ENCODE measurements at regions not wholly inside any gene's neighbourhood (a gene's known extent, or its start where the extent isn't known, plus 50 kb on each side); places are given as distances from the start of the nearest gene placed in this dataset.

GRCh38 chr7:79912213-79912633 is 222.4 kb upstream of the GNAI1 start:
- H3K4me3 ChIP-seq (ENCODE audit: low read depth, low read length), result no peak overlapping the region
- TF ChIP-seq CTCF (IDR thresholded peaks at IDR 0.05; ENCODE audit: insufficient read depth, low read depth, low read length), result no peak
- peak; percentile 38 for DNase-seq (ENCODE audit: low read depth)

- no peak for TF ChIP-seq CTCF (IDR thresholded peaks at IDR 0.05; ENCODE audit: insufficient read depth, low read depth, low read length)
- H3K4me3 ChIP-seq (ENCODE audit: low read depth, low read length), result no peak overlapping the region
- DNase-seq (ENCODE audit: low read depth), result no peak
Measured at GRCh38 chr7:79911420-79911819, 223.2 kb upstream of the GNAI1 start.

- H3K4me3 ChIP-seq (ENCODE audit: low read depth, low read length), result no peak overlapping the region
- no peak for DNase-seq (ENCODE audit: low read depth)
- TF ChIP-seq CTCF (IDR thresholded peaks at IDR 0.05; ENCODE audit: insufficient read depth, low read depth, low read length), result no peak
Measured at GRCh38 chr7:79909176-79909575, 225.5 kb upstream of the GNAI1 start.

GRCh38 chr7:79897166-79897565 is 237.5 kb upstream of the GNAI1 start:
- H3K4me3 ChIP-seq (ENCODE audit: low read depth, low read length), result no peak overlapping the region
- DNase-seq (ENCODE audit: low read depth), result peak; percentile 55
- TF ChIP-seq CTCF (IDR thresholded peaks at IDR 0.05; ENCODE audit: insufficient read depth, low read depth, low read length), result no peak

GRCh38 chr7:79893991-79894390 is 240.6 kb upstream of the GNAI1 start:
- H3K4me3 ChIP-seq (ENCODE audit: low read depth, low read length), result no peak overlapping the region
- no peak for DNase-seq (ENCODE audit: low read depth)
- no peak for TF ChIP-seq CTCF (IDR thresholded peaks at IDR 0.05; ENCODE audit: insufficient read depth, low read depth, low read length)

DNA sequence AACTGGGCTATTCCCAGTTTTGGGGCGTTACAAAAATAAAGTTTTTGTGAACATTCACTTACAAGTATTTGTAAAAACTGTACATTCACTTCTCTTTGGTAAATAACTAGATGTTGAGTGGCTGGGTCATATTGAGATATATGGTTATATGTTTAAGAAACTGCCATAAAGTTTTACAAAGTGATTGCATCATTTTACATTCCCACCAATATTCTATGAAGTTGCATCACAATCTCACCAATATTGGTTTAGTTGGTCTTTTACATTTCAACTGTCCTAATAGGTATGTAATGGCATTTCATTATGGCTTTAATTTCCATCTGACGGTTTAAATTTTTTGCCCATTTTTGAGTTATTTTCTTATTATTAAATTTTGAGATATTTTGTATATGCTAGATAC is 251.7 kb upstream of the GNAI1 start:
- TF ChIP-seq CTCF (IDR thresholded peaks at IDR 0.05; ENCODE audit: insufficient read depth, low read depth, low read length), result no peak
- no peak overlapping the region for H3K4me3 ChIP-seq (ENCODE audit: low read depth, low read length)
- peak; percentile 28 for DNase-seq (ENCODE audit: low read depth)

GRCh38 chr7:79880312-79880711 is 254.3 kb upstream of the GNAI1 start:
- DNase-seq (ENCODE audit: low read depth), result no peak
- no peak for TF ChIP-seq CTCF (IDR thresholded peaks at IDR 0.05; ENCODE audit: insufficient read depth, low read depth, low read length)
- H3K4me3 ChIP-seq (ENCODE audit: low read depth, low read length), result no peak overlapping the region
